Peyer's patch (tissue), 4 donors: ENCODE measurements at regions not wholly inside any gene's neighbourhood (a gene's known extent, or its start where the extent isn't known, plus 50 kb on each side); places are given as distances from the start of the nearest gene placed in this dataset.

Experiments
- POLR2A ChIP-seq, 2 donors: fragments of 450-650 bp; IDR thresholded peaks; one replicate each; pipeline ENCODE4 v1.5.1; 2017; ENCODE audit warnings: antibody characterized with exemption in 2 of 2, mild to moderate bottlenecking in 2 of 2, moderate library complexity in 2 of 2
- TF ChIP-seq, protein P1 (sequence below), 6 experiments: fragments of 450-650 bp in 4 of 6; fragments of 200-600 bp in 2 of 6; sonication (generic) in 1 of 6; IDR thresholded peaks; one replicate each; pipeline ENCODE4 v1.5.1; 2017 to 2019; ENCODE audit warnings: antibody characterized with exemption in 6 of 6, mild to moderate bottlenecking in 3 of 6, moderate library complexity in 1 of 6

GRCh38 chr9:88792502-88792901, 198.8 kb upstream of the S1PR3 start:
- TF ChIP-seq, protein P1, sequence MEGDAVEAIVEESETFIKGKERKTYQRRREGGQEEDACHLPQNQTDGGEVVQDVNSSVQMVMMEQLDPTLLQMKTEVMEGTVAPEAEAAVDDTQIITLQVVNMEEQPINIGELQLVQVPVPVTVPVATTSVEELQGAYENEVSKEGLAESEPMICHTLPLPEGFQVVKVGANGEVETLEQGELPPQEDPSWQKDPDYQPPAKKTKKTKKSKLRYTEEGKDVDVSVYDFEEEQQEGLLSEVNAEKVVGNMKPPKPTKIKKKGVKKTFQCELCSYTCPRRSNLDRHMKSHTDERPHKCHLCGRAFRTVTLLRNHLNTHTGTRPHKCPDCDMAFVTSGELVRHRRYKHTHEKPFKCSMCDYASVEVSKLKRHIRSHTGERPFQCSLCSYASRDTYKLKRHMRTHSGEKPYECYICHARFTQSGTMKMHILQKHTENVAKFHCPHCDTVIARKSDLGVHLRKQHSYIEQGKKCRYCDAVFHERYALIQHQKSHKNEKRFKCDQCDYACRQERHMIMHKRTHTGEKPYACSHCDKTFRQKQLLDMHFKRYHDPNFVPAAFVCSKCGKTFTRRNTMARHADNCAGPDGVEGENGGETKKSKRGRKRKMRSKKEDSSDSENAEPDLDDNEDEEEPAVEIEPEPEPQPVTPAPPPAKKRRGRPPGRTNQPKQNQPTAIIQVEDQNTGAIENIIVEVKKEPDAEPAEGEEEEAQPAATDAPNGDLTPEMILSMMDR (IDR thresholded peaks at IDR 0.05): no peak
- no peak for TF ChIP-seq POLR2A (IDR thresholded peaks at IDR 0.05)
